Suppressor macrophage (primary cell): ENCODE measurements at regions not wholly inside any gene's neighbourhood (a gene's known extent, or its start where the extent isn't known, plus 50 kb on each side); places are given as distances from the start of the nearest gene placed in this dataset.
A peak's percentile ranks its signal among the peaks of the same experiment; 100 is the strongest.

ENCODE experiments used
- DNase-seq, 4 experiments: peaks; one replicate each; pipeline ENCODE4 v3.0.0-alpha.2; 2020 to 2022

DNA sequence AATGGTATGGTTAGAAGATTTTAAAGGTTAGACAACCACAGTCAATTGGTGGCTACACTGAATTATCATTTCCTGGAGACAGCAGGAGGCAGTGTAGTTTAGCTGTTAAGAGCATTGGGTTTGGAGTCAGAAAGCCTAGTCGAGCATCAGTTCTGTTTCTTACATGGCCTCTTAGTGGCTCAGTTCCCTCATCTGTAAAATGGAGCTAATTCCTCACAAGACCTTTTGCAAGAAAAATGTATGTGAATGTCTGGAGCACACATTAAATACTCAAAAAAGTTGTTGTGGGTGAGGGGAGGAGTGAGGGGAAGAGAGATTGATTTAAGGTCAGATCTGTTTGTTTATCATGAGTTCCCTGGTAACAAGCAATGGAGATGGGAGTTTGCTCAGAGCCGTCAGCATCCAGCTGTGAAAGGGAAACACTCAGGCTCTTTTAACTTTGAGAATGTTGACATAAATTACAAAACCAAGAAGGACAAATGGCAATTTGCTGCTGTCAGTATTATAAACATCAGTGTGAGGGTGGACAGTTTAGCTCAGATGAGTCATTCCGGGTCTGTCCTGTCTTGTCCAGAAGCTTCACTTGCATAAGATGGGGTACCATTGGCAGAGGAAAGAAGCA is 98.2 kb upstream of the PGRMC2 start:
- DNase-seq = peak; percentile 26 to 77 (median 48)

DNA sequence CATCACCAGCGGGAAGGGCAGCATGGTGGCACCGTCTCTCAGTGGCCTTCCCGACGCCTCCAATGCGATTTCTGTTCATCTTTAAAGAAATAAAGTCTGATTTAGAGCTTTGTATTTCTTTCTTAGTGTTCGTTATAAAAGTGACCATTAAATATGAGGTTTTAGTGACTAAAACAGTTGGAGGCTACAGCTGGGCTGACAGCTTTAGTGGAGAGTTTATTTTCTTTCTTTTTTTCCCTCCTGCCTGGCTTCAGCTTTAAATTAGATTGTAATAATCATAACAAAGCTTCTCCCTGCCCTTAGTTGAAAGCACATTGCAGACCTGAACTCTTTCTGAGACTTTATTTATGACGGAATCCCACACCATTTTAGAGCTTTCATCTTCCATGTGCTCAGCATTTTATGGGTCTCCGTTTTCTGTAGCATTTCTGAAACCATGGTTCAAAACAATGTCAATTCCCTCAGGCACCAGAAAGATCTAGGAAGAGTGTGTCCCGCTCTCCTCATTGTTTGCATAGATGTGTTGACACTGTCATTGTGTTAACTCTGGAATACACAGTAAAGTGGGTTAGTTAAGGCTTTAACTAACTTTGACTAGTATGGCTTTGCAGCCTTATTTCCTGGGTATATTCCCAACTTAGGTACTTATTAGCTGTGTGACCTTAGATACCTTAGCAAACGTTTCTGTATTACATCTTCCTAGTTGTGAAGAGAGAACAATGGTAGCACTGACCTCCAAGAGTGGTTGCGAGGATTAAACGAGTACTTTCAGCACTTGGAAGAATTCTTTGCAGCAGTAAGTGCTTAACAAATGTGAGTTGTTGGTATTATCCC is 97.4 kb upstream of the PGRMC2 start:
- no peak for DNase-seq

DNA sequence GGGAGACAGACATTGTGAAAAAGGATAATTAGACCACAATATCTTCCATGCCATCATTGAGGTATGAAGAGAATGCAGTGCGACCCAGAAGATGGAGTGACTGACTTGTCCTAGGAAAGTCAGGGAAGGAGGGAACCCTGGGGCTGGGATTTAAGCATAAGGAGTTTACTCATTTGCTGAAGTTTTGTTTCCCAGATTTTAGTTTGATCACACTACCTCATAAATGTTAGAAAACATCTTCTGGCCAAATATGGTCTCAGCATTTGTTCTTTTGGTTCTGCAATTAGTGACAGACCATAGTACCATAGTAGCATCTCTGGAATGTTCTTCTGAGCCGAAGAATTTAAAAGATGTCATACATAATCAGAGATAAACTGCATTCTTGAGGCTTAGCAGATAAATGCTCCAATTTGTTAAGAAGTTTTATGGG is 96.5 kb upstream of the PGRMC2 start:
- DNase-seq = no peak

DNA sequence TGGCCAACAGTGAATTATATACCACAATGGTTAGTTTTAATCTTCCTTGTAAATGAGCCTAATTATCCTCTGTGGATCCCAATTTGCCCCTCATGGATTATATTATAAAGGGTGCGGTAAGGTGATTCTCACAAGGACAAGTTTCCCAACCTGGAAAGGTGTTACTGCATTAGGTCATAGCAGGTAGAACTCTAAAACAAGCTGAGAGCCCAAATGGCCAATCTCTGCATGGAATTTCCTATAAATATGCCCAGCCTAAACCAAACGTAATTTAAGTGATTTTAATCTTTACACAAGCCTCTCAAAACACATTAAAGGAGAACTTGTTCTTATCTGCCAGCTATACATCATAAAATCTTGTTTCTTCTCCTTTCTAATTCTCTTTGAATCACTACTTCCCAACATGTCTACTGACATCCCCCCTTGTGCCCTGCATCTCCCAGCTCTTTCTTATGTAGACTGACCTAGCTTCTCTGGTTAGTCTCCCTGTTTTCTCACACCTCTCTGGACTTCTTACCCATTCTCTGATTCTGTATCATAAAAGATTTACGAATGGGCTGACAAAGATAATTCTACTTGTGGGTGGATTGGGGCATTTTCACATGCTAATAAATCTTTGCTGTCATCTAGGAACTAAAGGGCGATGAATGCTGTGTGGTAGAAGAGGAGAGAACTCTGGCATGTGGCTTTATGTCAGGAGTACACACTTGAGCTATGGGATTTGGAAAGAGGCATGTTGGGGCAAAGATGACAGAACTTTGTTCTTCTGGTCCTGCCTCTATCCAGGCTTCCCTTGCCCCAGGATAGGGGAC is 94.3 kb upstream of the PGRMC2 start:
- no peak for DNase-seq

DNA sequence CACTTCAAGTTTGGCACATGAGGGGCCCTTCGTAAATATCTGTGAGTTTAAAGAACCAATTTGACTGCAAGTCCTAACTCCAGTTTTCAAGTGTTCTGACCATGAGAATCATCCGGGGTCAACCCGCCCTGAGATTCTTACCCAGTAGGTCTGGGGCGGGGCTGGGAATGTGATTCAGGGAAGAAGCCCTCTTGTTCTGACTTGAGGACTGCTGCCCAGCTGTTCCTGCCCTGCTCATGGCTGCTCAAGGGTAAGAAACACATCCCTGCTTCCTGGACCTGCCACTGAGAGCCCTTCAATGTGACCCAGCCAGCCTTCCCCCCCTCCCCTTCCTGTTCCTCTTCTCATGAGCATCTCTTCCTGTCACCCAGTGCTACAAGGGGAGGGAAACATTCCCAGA is 92.7 kb upstream of the PGRMC2 start:
- no peak for DNase-seq

DNA sequence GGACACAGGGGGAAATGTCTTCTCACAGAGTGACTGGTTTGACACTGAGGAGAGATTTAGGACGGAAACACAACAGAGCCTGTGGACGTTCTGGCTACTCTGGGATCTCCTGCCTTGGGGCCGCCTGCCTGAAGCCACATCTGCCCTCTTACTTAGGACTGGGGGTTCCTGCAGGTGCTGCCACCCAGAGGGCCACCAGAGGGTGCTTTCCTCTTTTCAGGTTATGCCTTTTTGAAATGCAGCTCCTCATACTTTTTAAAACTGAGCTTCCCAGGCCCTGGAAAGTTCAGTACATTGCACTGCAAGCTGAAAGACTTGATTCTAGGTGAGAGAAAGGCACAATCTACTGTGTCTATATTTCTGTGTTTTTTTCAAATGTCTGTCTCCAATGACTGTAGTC is 92.2 kb upstream of the PGRMC2 start:
- peak; percentile 13 to 47 (median 30) for DNase-seq

DNA sequence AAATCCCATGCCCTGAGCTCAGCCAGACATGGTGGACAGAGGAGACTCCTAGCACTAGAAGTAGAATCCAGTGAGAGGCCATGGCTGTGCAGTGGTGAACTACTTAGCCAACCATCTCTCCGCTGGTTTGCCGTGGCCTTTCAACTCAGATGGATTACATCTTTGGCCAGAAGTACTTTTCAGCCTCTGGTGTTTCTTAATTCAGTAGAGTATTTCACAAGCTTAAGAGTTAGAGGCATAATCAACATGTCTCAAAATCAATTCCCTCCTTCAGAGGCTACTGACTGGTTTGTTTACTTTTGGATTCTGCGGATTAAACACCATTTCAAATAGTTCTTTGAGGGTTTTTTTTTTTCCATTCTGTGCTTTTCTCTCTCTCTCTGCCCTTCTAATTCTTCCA is 91.1 kb upstream of the PGRMC2 start:
- no peak for DNase-seq

DNA sequence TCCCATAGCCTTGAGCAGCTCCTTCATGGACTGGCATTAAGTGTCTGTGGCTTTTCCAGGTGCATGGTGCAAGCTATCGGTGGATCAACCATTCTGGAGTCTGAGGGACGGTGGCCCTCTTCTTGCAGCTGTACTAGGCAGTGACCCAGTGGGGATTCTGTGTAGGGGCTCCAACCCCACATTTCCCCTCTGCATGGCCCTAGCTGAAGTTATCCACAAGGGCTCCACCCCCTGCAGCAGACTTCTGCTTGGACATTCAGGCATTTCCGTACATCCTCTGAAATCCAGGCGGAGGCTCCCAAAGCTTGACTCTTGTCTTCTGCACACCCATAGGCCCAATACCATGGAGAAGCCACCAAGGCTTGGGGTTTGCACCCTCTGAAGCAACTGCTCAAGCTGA is 89.3 kb upstream of the PGRMC2 start:
- DNase-seq = no peak

DNA sequence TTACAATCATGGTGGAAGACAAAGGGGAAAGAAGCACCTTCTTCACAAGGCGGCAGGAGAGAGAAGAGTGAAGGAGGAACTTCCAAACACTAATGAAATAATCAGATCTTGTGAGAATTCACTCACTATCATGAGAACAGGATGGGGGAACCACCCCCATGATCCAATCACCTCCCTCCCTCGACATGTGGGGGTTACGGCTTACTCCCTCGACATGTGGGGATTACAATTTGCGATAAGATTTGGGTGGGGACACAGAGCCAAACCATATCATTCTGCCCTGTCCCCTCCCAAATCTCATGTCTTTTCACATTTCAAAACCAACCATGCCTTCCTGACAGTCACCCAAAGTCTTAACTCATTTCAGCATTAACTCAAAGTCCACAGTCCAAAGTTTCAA is 88.7 kb upstream of the PGRMC2 start:
- DNase-seq = no peak

DNA sequence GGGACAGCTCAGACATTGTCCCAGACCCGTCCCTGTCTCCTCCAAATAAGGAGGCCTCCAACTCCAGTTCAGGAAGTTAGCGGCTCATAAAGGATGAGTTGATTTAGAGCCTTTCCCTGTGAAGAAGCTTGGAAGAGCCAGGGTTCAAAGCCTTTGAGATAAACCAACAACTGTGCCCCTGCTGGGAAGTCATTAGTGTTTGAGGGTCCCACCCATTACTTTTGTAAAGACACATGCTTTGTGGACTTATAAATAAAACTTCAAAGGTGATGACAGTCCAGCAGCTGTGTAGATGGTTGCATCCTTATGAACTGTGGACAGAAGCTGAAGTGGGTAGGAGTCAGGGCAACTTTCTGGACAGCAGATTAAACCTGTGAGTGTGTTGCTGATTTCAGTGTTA is 86.0 kb upstream of the PGRMC2 start:
- DNase-seq = no peak

DNA sequence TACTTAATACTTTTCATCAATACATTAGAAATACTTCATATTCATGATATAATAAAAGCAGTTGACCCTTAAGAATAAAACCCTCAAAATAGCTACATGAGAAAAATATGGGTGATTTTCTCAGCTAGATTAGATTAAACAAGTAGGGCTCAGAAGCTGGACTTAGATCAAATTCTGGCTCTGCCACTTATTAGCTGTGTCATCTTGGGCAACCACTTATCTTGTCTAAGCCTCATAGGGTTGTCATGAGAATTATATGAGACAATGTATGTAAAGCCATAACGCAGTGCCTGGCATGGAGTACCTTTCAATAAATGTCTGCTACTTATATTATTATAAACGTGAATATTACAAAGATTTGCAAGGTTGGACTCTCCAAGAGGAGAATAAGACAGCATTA is 84.3 kb upstream of the PGRMC2 start:
- no peak for DNase-seq

DNA sequence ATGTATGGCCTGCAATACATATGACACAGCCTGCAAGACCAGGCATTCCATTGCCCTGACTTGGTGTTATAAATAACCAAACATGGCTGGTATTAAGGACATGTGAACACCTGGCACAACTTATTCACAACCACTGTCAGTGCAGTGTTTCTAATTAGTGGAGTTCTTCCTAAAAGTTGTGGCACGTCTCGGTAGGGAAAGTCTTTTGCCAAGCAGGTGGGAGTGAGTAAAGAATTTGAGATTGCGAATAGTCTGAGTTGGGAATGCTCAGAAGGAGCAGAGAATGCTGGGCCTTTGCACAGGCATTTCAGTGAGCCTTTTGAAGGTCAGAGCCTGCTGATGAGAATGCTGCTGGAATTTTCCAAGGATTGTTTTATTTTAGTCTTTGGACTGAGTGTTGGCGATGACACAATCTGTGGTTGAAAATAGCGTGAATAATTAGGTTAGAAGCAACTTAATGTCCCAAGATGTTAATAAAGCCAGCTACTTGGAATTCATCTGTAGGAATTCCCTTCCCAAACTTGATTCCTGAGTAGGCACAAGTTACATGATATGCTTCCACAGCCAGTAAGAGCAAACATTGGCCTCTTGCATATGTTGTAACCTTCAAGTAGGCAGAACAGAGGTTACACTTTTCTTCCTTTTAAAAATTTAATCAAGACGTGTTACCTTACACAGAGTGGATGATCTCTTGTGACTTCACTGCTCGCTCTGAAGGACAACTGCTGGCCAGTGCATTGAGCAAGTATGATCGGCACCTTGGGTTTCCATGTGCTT is 83.6 kb upstream of the PGRMC2 start:
- DNase-seq = no peak

DNA sequence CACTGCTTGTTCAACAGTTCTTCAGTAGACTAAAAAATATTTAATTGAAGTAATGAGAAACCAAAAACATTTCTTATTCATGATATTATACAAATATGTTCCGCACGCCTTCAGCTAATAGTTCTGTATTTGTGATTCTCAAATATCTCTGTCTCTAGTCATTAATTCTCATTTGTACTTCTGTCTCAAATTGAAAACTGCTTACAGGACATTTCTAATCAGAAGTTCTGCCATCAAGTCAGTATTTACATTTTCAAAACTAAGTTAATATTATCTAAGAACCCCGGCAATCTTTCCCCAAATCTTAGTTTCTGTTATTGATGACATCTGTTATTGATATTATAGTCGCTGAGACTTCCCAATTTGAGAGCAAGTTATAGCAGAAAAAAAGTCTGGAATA is 78.6 kb upstream of the PGRMC2 start:
- no peak for DNase-seq

DNA sequence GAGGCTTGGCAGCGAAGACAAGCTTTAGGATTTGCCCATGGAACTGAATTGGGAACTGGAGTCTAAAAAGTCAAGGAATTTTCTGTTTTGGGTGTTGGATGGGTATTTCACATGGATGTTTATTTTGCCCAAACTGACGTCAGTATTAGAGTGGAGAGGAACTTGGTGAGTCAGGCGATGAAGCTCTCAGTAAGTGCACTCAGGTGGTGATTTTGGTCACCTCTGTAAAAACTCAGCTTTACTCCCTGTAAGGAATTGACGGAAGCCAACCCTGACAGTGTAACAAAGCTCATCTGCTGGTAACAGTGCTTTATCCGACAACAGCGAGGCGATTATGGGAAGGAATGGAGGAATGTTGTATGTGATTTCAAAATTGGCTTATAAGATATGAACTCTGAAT is 77.0 kb upstream of the PGRMC2 start:
- no peak for DNase-seq

DNA sequence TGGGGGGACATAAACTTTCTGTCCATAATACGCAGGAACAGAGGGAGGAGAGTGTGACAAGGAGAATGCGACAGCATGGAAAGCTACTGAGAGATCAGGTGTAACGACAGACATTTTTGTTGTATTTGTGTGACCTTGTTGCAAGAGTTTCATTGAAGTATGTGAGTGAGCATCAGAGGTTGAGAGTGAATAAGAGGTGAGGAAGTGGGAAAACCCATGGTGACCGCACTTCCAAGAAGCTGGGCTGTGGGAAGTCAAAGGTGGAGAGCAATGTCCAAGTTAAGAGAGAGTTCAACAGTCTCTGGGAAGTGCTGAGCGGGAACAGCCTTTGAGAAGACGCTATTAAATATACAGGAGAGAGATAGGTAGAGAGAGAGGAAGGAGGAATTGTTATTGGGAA is 76.4 kb upstream of the PGRMC2 start:
- no peak for DNase-seq

DNA sequence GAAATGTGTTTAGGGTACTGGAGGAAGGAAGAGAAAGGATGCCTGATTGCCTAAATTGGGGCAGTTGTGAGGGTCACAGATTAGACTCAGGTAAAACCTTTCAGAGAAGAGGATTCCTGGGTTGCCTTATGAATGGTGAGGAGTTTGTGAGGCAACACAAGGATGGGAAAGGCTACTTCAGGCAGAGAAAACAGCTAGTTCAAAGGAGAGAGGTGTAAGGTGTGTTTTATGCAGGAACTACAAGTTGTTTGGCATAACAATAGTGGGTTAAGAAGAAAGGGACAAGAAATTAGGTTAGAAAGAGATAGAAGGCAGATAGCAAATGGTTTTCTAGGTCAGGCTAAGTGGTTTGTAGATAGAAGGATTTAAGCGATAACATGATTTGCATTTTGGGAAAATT is 75.1 kb upstream of the PGRMC2 start:
- no peak for DNase-seq

DNA sequence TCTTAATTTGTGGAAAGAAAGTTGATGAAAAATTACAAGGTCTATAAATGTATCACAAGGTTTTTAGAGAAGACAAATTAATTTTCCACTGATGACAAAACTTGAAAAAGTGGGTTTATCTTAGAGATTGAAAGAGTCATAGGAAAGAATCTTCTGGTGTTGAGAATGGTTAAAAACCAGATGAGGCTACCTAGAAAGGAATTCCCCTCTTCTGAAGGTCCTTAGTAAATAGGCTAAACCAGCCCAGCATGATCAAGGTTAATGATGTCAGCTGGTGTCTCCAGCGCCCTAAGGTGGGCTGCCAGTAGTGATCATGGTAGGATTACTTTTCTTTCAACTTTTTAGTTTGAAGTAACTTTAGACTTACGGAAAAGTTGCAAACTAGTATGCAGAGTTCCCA is 71.8 kb upstream of the PGRMC2 start:
- DNase-seq = no peak

DNA sequence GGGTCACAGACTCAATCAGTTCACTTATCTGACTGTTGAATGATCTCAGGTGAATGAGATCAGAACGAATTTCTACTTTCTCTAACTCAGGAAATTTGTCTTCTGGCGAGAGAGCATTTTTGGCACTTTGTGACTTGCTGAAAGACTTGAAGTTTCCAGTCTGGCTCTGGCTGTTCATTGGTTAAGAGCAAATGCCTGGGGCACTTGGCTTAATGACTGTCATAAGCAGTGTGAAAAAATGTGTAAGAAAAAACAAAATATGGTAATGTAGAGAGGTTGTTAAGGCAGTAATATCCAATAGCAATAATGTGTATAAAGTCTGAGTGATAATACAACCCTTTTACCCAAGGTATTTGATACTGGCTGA is 71.3 kb upstream of the PGRMC2 start:
- no peak for DNase-seq

DNA sequence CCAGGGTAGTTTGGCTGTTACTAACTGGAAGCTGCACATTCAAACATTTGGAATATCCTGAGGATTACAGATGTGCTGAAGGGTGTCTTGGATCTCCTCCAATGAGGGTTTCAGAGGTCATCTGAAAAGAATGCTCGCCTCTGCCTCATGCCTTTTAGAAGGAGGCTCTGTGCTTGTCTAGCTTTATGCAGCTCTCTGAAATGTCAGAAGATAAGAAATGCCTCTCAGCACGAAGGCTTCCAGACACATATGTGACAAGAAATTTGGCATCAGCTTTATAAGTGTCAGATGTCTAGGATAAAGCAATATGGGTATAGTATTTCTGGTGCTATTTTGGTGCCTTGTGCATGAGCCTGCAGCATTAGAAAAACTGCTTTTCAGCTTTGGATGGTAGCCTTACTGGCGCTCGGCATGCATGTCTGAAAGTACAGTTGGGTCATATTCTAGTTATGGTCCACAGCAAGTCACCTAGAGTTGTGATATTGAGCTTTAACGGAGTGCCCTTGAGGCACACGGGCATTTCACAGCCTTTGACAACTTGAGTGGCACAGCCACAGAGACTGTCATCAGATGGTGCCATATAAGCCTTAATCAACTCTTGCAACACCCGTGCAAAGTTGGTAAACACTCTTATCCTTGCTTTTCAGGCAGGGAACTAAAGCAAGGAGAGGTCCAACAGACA is 70.8 kb upstream of the PGRMC2 start:
- DNase-seq = no peak

DNA sequence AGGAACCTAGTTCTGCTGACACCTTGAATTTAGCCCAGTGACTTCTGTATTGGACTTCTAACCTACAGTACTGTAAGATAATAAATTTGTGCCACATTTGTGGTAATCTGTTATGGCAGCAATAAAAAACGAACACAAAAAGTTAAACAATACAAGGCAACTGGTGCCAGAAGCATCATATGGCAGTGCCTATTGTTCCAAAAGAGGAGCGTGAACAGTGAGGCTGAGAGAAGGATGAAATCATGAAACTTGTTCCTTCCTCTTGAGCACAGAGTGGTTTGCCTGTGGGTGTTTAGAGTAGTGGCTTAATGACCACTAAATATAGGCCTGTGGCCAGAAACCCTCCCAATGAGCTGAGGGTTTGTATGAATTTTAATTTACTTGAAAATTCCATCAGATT is 69.7 kb upstream of the PGRMC2 start:
- peak in 3 of 4 experiments; percentile 10 to 12 (median 10) for DNase-seq

DNA sequence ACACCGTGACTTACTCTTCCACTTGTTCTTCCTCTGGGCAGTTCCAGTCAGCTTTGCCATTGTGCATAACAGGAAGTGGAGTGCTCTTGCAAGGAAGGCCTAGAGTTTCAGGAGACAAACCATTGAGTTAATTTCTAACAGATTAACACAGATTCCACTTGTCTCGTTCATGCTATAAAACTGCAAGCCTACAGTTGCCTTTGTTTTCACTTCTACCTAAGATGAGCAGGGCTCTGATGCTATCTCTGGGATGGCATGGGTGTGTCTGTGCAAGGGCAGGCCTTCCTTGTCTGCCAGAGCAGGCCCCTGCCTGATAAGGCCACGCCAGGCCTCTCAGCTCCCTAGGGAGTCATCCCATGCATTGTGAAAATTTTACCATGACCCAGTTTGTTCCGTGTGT is 67.7 kb upstream of the PGRMC2 start:
- DNase-seq = peak in 2 of 4 experiments; percentile 4 to 6

DNA sequence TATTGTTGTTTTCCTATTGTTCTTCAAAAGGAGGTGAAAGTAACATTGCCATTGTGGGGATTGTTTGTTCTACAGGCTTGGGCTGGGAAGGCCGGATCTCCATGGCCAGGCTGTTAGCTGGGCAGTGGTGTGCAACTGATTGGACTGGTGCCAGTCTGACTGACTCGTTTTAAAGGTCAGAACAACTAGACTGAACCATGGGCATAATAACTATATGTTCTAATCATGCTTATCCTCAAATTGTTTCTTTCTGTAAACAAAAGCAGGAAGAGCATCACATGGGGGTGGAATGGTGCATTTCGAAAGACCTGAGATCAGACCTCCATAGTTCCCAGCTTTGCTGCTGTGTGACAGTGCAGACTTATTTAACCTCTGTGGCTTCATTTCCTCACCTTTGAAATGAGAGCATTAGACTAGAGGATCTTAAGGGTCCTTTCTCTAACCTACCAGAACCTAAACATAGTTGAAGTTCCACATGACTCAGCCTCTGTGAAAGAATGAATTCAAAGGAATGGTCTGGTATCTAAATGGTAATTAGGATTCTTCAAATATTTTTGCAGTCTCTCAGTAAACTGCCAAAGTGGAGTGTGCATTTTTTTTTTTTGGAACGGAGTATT is 66.7 kb upstream of the PGRMC2 start:
- DNase-seq = peak; percentile 55 to 74 (median 64)
